ENCODE measurements at regions not wholly inside any gene's neighbourhood (a gene's known extent, or its start where the extent isn't known, plus 50 kb on each side); places are given as distances from the start of the nearest gene placed in this dataset.

- DNase-seq (ENCODE audit: insufficient read length, low spot score) (no peak), FAIRE-seq (no peak)
- no peak for TF ChIP-seq POU2F2 (IDR thresholded peaks at IDR 0.05; ENCODE audit: low read depth, low read length)
- TF ChIP-seq POLR2A (IDR thresholded peaks at IDR 0.05; ENCODE audit: low read depth, low read length): no peak
- TF ChIP-seq POLR2AphosphoS5 (IDR thresholded peaks at IDR 0.05; ENCODE audit: low read depth, low read length): no peak
- TF ChIP-seq SPI1 (IDR thresholded peaks at IDR 0.05; ENCODE audit: low read depth, low read length): no peak
- no peak for TF ChIP-seq TAF1 (IDR thresholded peaks at IDR 0.05; ENCODE audit: low read depth, low read length)
- TF ChIP-seq PAX5 (IDR thresholded peaks at IDR 0.05; ENCODE audit: insufficient read depth, low read length, severe bottlenecking): no peak
These were observed 226.4 kb downstream of the NRIP1 start for GRCh38 chr21:14838400-14838799.

- DNase-seq (ENCODE audit: insufficient read length, low spot score) (no peak), FAIRE-seq (no peak)
- no peak for TF ChIP-seq PAX5 (IDR thresholded peaks at IDR 0.05; ENCODE audit: insufficient read depth, low read length, severe bottlenecking)
- no peak for TF ChIP-seq SPI1 (IDR thresholded peaks at IDR 0.05; ENCODE audit: low read depth, low read length)
- no peak for TF ChIP-seq POU2F2 (IDR thresholded peaks at IDR 0.05; ENCODE audit: low read depth, low read length)
- TF ChIP-seq TAF1 (IDR thresholded peaks at IDR 0.05; ENCODE audit: low read depth, low read length): no peak
- no peak for TF ChIP-seq POLR2A (IDR thresholded peaks at IDR 0.05; ENCODE audit: low read depth, low read length)
- TF ChIP-seq POLR2AphosphoS5 (IDR thresholded peaks at IDR 0.05; ENCODE audit: low read depth, low read length): no peak
These were observed 227.8 kb downstream of the NRIP1 start for GRCh38 chr21:14836950-14837349.

- TF ChIP-seq POU2F2 (IDR thresholded peaks at IDR 0.05; ENCODE audit: low read depth, low read length) (no peak), POLR2AphosphoS5 (IDR thresholded peaks at IDR 0.05; ENCODE audit: low read depth, low read length) (no peak), POLR2A (IDR thresholded peaks at IDR 0.05; ENCODE audit: low read depth, low read length) (no peak), TAF1 (IDR thresholded peaks at IDR 0.05; ENCODE audit: low read depth, low read length) (no peak), PAX5 (IDR thresholded peaks at IDR 0.05; ENCODE audit: insufficient read depth, low read length, severe bottlenecking) (no peak), SPI1 (IDR thresholded peaks at IDR 0.05; ENCODE audit: low read depth, low read length) (no peak)
- FAIRE-seq: no peak
- no peak for DNase-seq (ENCODE audit: insufficient read length, low spot score)
These were observed 231.0 kb downstream of the NRIP1 start for GRCh38 chr21:14833666-14834351.

- no peak for DNase-seq (ENCODE audit: insufficient read length, low spot score)
- TF ChIP-seq POLR2A (IDR thresholded peaks at IDR 0.05; ENCODE audit: low read depth, low read length) (no peak), SPI1 (IDR thresholded peaks at IDR 0.05; ENCODE audit: low read depth, low read length) (no peak), POU2F2 (IDR thresholded peaks at IDR 0.05; ENCODE audit: low read depth, low read length) (no peak), TAF1 (IDR thresholded peaks at IDR 0.05; ENCODE audit: low read depth, low read length) (no peak), POLR2AphosphoS5 (IDR thresholded peaks at IDR 0.05; ENCODE audit: low read depth, low read length) (no peak), PAX5 (IDR thresholded peaks at IDR 0.05; ENCODE audit: insufficient read depth, low read length, severe bottlenecking) (no peak)
- no peak for FAIRE-seq
These were observed 231.6 kb downstream of the NRIP1 start for GRCh38 chr21:14833241-14833640.

- DNase-seq (ENCODE audit: insufficient read length, low spot score): no peak
- TF ChIP-seq TAF1 (IDR thresholded peaks at IDR 0.05; ENCODE audit: low read depth, low read length) (no peak), POLR2A (IDR thresholded peaks at IDR 0.05; ENCODE audit: low read depth, low read length) (no peak), SPI1 (IDR thresholded peaks at IDR 0.05; ENCODE audit: low read depth, low read length) (no peak), POU2F2 (IDR thresholded peaks at IDR 0.05; ENCODE audit: low read depth, low read length) (no peak), POLR2AphosphoS5 (IDR thresholded peaks at IDR 0.05; ENCODE audit: low read depth, low read length) (no peak), PAX5 (IDR thresholded peaks at IDR 0.05; ENCODE audit: insufficient read depth, low read length, severe bottlenecking) (no peak)
- FAIRE-seq: no peak
These were observed 234.5 kb downstream of the NRIP1 start for GRCh38 chr21:14830307-14830706.

- DNase-seq (ENCODE audit: insufficient read length, low spot score) (no peak), FAIRE-seq (no peak)
- TF ChIP-seq TAF1 (IDR thresholded peaks at IDR 0.05; ENCODE audit: low read depth, low read length) (no peak), POU2F2 (IDR thresholded peaks at IDR 0.05; ENCODE audit: low read depth, low read length) (no peak), SPI1 (IDR thresholded peaks at IDR 0.05; ENCODE audit: low read depth, low read length) (no peak), PAX5 (IDR thresholded peaks at IDR 0.05; ENCODE audit: insufficient read depth, low read length, severe bottlenecking) (no peak), POLR2AphosphoS5 (IDR thresholded peaks at IDR 0.05; ENCODE audit: low read depth, low read length) (no peak), POLR2A (IDR thresholded peaks at IDR 0.05; ENCODE audit: low read depth, low read length) (no peak)
These were observed 235.1 kb downstream of the NRIP1 start for GRCh38 chr21:14829685-14830084.

GRCh38 chr21:14827468-14827867 is 237.3 kb downstream of the NRIP1 start:
- DNase-seq (ENCODE audit: insufficient read length, low spot score): no peak
- TF ChIP-seq POLR2AphosphoS5 (IDR thresholded peaks at IDR 0.05; ENCODE audit: low read depth, low read length) (no peak), POU2F2 (IDR thresholded peaks at IDR 0.05; ENCODE audit: low read depth, low read length) (no peak), PAX5 (IDR thresholded peaks at IDR 0.05; ENCODE audit: insufficient read depth, low read length, severe bottlenecking) (no peak), TAF1 (IDR thresholded peaks at IDR 0.05; ENCODE audit: low read depth, low read length) (no peak), POLR2A (IDR thresholded peaks at IDR 0.05; ENCODE audit: low read depth, low read length) (no peak)
- FAIRE-seq: no peak

- TF ChIP-seq SPI1 (IDR thresholded peaks at IDR 0.05; ENCODE audit: low read depth, low read length) (peak; percentile 46), POU2F2 (IDR thresholded peaks at IDR 0.05; ENCODE audit: low read depth, low read length) (no peak), TAF1 (IDR thresholded peaks at IDR 0.05; ENCODE audit: low read depth, low read length) (no peak)
- FAIRE-seq (peak; percentile 84), DNase-seq (ENCODE audit: insufficient read length, low spot score) (no peak)
These were observed 238.2 kb downstream of the NRIP1 start for GRCh38 chr21:14826630-14827029.

- no peak for FAIRE-seq
- TF ChIP-seq POU2F2 (IDR thresholded peaks at IDR 0.05; ENCODE audit: low read depth, low read length): no peak
- no peak for TF ChIP-seq SPI1 (IDR thresholded peaks at IDR 0.05; ENCODE audit: low read depth, low read length)
- TF ChIP-seq POLR2A (IDR thresholded peaks at IDR 0.05; ENCODE audit: low read depth, low read length): no peak
- no peak for TF ChIP-seq PAX5 (IDR thresholded peaks at IDR 0.05; ENCODE audit: insufficient read depth, low read length, severe bottlenecking)
- no peak for TF ChIP-seq POLR2AphosphoS5 (IDR thresholded peaks at IDR 0.05; ENCODE audit: low read depth, low read length)
- no peak for TF ChIP-seq TAF1 (IDR thresholded peaks at IDR 0.05; ENCODE audit: low read depth, low read length)
- no peak for DNase-seq (ENCODE audit: insufficient read length, low spot score)
These were observed 239.3 kb downstream of the NRIP1 start for GRCh38 chr21:14825514-14825974.

- TF ChIP-seq TAF1 (IDR thresholded peaks at IDR 0.05; ENCODE audit: low read depth, low read length) (no peak), POLR2AphosphoS5 (IDR thresholded peaks at IDR 0.05; ENCODE audit: low read depth, low read length) (no peak), PAX5 (IDR thresholded peaks at IDR 0.05; ENCODE audit: insufficient read depth, low read length, severe bottlenecking) (no peak), SPI1 (IDR thresholded peaks at IDR 0.05; ENCODE audit: low read depth, low read length) (no peak), POU2F2 (IDR thresholded peaks at IDR 0.05; ENCODE audit: low read depth, low read length) (no peak), POLR2A (IDR thresholded peaks at IDR 0.05; ENCODE audit: low read depth, low read length) (no peak)
- FAIRE-seq (no peak), DNase-seq (ENCODE audit: insufficient read length, low spot score) (no peak)
These were observed 240.7 kb downstream of the NRIP1 start for GRCh38 chr21:14824126-14824525.

Measured in GM12891 (cell line).